HUDEP-2 (cell line): ENCODE measurements at regions not wholly inside any gene's neighbourhood (a gene's known extent, or its start where the extent isn't known, plus 50 kb on each side); places are given as distances from the start of the nearest gene placed in this dataset.
"Not testable (repeated sequence)": the region's sequence is repeated elsewhere in the genome, so short reads cannot be mapped to it uniquely, and the experiment has no call there.

Experiments
- DNase-seq, 76 experiments: peaks; one replicate each; lab custom pipeline; 2025; ENCODE audit not compliant: unreplicated experiment in 76 of 76; lab: John Stamatoyannopoulos, UW

DNA sequence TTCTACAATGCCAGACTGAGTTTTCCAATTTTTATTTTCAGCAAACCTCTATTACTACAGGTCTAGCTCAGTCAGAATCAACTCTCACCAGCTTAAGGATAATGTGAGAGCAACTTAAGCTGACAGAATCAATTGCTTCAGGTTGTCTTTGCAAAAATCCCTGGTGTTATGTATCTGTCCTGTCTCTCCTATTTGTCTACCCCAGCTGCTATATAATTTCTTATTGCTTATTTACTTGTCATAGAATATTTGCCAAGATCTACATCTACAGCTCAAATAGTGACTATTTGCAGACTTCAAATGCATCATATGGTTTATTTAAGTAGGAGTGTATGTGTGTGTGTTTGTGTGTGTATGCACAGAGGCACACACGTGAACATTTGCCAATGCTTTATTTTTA, 54.1 kb downstream of the FOXG1 start:
- no peak for DNase-seq

- no peak for DNase-seq
These were observed 55.4 kb downstream of the FOXG1 start for GRCh38 chr14:28821993-28822392.

GRCh38 chr14:28823245-28823644, 56.7 kb downstream of the FOXG1 start:
- DNase-seq: no peak

- no peak for DNase-seq
These were observed 63.5 kb downstream of the FOXG1 start for GRCh38 chr14:28830115-28830534.

- DNase-seq: no peak
These were observed 64.5 kb downstream of the FOXG1 start for GRCh38 chr14:28831126-28831525.

- not testable (repeated sequence) for DNase-seq
These were observed 76.0 kb downstream of the FOXG1 start for GRCh38 chr14:28842569-28842968.

DNA sequence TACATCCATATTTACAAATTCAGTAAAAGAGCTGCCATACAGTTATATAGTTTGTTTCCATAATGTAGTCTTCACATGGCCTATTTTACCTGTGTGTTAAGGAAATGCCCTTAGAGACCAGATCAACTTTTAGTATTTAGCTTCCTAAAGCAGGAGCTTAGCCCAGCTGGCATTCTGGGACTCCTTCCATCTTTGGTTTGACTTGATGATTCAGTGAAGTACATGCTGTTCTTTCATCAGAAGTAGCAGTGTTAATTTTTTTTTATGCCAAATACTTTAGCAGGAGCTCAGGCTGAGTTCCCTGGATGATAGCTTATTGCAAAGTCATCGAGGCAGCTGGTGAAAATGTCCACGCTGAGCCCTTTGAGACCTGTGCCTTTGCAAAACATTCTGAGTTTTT, 101.0 kb downstream of the FOXG1 start:
- no peak for DNase-seq

DNA sequence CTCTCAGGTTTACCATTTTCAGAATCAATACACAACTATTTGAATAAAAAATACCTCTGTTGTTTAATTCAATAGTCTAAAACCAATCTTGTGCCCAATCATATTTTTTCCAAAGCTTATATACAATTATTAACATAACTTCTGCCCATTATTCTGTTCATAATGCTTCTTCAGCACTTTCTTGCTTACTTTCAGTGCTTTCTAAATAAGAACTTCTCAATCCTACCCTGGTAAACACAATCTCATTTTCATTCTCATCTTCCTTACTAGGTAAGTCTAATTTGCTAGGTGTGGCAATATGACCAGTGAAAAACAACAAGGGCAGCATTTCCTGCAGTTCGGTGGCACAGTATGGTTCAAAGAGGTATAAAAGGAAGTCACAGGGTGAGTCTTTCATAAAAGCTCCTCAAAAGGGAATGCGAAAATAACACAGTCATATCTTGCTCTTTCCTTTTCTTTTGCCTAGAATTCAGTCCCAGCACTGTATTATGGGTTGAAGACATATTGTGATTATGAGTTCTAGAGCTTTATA, 103.5 kb downstream of the FOXG1 start:
- no peak for DNase-seq

- no peak for DNase-seq
These were observed 109.5 kb downstream of the FOXG1 start for GRCh38 chr14:28875934-28876571.

- no peak for DNase-seq
These were observed 110.0 kb downstream of the FOXG1 start for GRCh38 chr14:28876572-28876945.

DNA sequence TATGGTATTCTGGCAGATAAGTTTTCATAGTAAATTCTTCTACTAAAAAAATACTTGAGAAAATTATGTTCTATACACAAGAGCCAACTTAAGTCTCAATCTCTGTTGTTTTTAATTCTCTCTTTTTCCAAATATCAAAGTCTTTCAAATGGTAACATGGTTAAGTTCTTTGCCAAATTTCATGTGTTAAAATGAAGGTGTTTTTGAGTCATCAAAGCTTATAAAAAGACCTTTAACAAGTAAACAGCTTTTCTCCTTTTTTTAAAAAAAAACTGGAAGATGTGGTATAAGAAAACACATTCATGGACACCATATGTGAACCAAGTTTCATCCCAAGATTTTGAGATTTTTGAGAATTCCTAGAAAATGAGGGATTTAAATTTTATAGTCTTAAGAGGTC, 111.3 kb downstream of the FOXG1 start:
- no peak for DNase-seq

DNA sequence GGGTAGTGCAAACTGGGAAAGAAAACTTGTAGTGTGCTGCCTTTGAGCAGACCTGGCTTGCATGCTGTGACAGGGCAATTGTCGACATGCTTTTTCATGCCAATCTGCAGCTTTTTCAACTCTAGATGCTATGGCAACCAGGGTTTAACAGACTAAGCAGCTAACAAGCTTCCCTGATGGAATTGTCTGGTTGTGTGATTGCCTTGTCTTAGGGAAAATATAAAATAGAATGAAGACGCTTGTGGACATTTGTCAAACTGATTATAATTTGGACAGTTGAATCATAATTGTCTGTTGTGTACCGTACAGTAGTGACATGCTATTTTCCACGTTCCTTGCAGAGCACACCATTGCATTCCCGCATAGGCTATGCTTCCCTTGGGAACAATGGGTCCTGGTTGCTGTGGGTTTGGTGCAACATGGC, 113.0 kb downstream of the FOXG1 start:
- no peak for DNase-seq

GRCh38 chr14:28886940-28887339, 120.4 kb downstream of the FOXG1 start:
- DNase-seq: no peak

DNA sequence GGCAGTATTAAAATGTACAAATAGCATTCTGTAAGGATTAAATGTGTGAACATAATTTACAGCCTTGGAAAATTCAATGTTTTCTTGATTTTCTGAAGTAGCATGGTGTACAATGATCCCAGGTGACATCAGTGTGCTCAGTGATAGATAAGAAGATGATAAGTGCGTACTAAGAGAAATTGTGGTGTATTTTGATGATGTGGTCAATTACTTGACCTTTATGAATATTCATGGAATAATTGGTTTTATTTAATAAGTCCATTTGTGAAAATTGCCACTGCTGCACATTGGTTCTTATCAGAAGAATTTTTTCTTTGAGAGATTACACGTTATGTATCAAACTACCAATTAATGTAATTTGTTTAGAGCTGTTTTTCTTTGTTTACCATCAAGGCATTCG, 128.8 kb downstream of the FOXG1 start:
- no peak for DNase-seq

- no peak for DNase-seq
These were observed 129.8 kb downstream of the FOXG1 start for GRCh38 chr14:28896337-28896736.

GRCh38 chr14:28901631-28902030, 135.0 kb downstream of the FOXG1 start:
- DNase-seq: no peak

- DNase-seq: no peak
These were observed 136.3 kb downstream of the FOXG1 start for GRCh38 chr14:28902930-28903329.

GRCh38 chr14:28911521-28911920, 144.9 kb downstream of the FOXG1 start:
- DNase-seq: no peak

DNA sequence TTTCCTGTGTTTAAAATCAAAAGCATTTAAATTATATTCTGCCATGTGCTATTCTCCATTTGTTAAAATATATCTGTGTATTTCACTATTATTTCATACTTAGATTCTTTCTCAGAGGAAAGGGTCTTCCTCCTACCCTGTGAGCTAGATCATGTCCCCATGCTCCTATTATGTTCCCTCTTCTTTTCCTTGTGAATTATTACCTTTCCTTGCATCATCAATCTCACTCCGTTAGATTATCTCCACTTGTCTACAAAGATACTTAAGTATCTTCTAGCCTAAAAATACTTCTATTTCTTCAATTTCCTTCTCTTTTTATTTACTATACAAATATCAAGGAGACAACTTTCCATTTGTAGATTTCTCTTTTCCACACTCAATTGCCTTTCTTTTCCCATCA, 146.5 kb downstream of the FOXG1 start:
- DNase-seq: no peak

DNA sequence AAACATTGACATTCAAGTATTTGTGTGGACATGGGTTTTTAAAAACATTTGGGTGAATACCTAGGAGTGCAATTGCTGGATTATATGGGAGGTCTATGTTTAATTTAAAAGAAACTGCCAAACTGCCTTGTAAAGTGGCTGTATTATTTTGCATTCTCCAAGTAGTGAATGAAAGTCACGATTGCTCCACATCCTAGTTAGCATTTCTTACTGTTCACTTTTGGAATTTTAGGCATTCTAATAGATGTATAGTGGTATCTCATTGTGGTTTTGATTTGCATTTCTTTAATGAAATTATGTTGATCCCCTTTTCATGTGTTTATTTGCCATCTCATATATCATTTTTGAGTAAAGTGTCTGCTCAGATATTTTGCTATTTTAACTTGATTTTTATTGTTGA, 159.5 kb downstream of the FOXG1 start:
- DNase-seq: no peak

DNA sequence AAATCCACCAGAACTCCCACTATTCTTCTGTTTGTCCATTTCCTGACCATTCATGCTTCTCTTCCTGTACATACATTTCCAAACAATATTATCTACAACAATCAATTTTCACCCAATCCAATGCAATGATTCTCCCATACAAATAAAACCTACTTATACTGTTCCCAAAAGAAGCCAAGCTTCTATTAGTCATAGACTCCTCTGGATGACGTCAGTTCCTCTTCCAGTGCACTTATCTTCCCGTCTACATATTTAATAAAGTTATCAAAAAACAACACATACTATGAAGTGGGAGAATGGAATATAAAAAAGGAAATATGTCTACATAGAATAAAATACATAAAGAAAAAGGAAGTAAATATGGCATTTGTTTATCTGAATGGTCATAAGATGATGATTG, 165.4 kb downstream of the FOXG1 start:
- DNase-seq: no peak

- no peak for DNase-seq
These were observed 170.0 kb downstream of the FOXG1 start for GRCh38 chr14:28936601-28937000.

GRCh38 chr14:28941758-28942157, 175.2 kb downstream of the FOXG1 start:
- no peak for DNase-seq
